ENCODE measurements at regions not wholly inside any gene's neighbourhood (a gene's known extent, or its start where the extent isn't known, plus 50 kb on each side); places are given as distances from the start of the nearest gene placed in this dataset.
"Not testable (repeated sequence)": the region's sequence is repeated elsewhere in the genome, so short reads cannot be mapped to it uniquely, and the experiment has no call there.

DNA sequence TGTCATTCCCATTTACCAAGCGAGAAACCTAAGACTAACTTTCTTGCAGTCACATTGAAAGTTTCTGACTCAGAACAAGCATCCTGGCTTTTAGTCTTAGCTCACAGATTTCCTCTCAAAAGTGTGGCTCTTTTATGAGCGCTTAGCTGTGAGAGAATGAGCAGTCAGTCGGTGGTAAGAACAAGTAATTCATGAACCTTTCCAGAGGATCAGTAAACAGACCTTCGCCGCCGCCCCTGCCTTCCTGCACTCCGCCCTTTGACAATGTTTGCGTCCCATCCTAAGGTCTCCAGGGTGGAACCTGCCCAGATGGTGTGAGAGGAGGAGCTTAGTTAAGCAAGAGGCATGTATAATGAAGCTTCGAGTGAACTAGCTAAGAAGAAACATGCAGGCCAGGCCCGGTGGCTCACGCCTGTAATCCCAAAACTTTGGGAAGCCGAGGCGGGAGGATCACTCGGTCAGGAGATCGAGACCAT is 142.4 kb downstream of the GLUL start:
- H3K27me3 ChIP-seq, result no peaks in the 10 kb centered on the region
- intact Hi-C loops (cut with DNase I), result no loop called here
- 71 to 78% (median 75%) methylated on average over 13 to 15 of the region's 15 CpGs for WGBS, 4 donors
- no peak overlapping the region for H3K27ac ChIP-seq
- no peaks in the 10 kb centered on the region for H3K4me1 ChIP-seq (replicated peaks in 1 of 2)
- no peak for DNase-seq
- H3K4me3 ChIP-seq, result no peak overlapping the region
- no peaks in the 10 kb centered on the region for H3K36me3 ChIP-seq (replicated peaks in 1 of 2)
- TF ChIP-seq, protein P1, sequence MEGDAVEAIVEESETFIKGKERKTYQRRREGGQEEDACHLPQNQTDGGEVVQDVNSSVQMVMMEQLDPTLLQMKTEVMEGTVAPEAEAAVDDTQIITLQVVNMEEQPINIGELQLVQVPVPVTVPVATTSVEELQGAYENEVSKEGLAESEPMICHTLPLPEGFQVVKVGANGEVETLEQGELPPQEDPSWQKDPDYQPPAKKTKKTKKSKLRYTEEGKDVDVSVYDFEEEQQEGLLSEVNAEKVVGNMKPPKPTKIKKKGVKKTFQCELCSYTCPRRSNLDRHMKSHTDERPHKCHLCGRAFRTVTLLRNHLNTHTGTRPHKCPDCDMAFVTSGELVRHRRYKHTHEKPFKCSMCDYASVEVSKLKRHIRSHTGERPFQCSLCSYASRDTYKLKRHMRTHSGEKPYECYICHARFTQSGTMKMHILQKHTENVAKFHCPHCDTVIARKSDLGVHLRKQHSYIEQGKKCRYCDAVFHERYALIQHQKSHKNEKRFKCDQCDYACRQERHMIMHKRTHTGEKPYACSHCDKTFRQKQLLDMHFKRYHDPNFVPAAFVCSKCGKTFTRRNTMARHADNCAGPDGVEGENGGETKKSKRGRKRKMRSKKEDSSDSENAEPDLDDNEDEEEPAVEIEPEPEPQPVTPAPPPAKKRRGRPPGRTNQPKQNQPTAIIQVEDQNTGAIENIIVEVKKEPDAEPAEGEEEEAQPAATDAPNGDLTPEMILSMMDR (IDR thresholded peaks at IDR 0.05), result no peak
- no peaks in the 10 kb centered on the region for H3K9me3 ChIP-seq (replicated peaks in 1 of 3)

DNA sequence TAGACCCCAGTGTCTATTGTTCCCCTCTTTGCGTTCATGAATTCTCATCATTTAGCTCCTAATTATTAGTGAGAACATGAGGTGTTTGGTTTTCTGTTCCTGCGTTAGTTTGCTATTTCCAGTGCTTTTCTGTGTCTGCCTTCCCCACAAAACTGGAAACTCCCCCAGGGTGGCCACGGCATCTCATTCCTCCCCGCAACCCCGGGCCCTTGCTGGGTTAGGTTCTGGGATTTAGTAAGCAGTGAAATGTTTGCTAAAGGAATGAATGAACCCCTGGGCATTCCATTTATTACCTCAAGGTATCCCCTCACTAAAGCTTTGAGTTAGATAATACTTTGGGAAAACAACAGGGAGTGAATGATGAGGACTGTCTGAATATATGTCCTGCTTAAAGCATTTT is 142.9 kb downstream of the GLUL start:
- DNase-seq, result no peak
- intact Hi-C loops (cut with DNase I), result no loop called here
- Histone ChIP-seq H3K36me3 (replicated peaks in 1 of 2) (no peaks in the 10 kb centered on the region), H3K27me3 (no peaks in the 10 kb centered on the region), H3K4me1 (replicated peaks in 1 of 2) (no peaks in the 10 kb centered on the region), H3K9me3 (replicated peaks in 1 of 3) (no peaks in the 10 kb centered on the region), H3K4me3 (no peak overlapping the region), H3K27ac (no peak overlapping the region)
- TF ChIP-seq POLR2A (IDR thresholded peaks at IDR 0.05), result no peak
- TF ChIP-seq, protein P1 (IDR thresholded peaks at IDR 0.05), result no peak
- 79 to 87% (median 85%) methylated on average over 5 of the region's 5 CpGs for WGBS, 4 donors

DNA sequence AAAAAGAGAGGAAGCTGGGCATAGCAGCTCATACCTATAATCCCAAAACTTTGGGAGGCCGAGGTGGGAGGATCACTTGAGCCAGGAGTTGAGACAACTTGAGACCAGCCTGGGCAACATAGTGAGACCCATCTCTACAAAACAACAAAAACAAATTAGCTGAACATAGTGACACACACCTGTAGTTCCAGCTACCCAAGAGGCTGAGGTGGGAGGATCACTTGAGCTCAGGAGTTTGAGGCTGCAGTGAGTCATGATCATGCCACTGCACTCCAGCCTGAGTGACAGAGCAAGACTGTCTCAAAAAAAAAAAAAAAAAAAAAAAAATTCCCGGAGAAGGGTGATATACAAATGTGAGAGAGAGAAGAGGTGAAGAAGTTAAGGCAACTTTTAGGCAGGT is 143.8 kb downstream of the GLUL start:
- H3K4me3 ChIP-seq; H3K27me3 ChIP-seq; DNase-seq; H3K27ac ChIP-seq; H3K36me3 ChIP-seq (replicated peaks in 1 of 2); H3K9me3 ChIP-seq (replicated peaks in 1 of 3); intact Hi-C loops (cut with DNase I); H3K4me1 ChIP-seq (replicated peaks in 1 of 2): not testable (repeated sequence)
- 82 to 97% (median 90%) methylated on average over 2 of the region's 2 CpGs for WGBS, 4 donors

DNA sequence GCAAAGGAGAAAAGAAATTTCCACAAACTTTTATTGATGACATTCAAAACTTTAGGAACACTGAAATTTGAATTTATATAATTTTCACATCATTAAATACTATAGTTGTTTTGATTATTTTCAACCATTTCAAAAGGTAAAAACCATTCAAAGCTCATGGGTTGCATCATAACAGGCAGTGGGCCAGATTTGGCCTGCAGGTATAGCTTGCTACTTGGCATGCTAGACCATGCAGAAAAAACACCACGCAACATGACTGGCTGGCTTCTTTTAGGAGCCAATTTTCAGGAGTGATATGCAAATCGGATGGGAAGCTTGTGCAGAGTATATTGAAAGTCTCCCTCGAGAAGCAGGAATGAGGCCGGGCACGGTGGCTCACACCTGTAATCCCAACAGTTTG is 144.8 kb downstream of the GLUL start:
- intact Hi-C loops (cut with DNase I), result no loop called here
- no peaks in the 10 kb centered on the region for H3K9me3 ChIP-seq (replicated peaks in 1 of 3)
- no peak overlapping the region for H3K4me3 ChIP-seq
- no peaks in the 10 kb centered on the region for H3K36me3 ChIP-seq (replicated peaks in 1 of 2)
- no peaks in the 10 kb centered on the region for H3K27me3 ChIP-seq
- TF ChIP-seq, protein P1 (IDR thresholded peaks at IDR 0.05), result no peak
- TF ChIP-seq POLR2A (IDR thresholded peaks at IDR 0.05), result no peak
- 73 to 91% (median 83%) methylated on average over 5 of the region's 5 CpGs for WGBS, 4 donors
- no peak for DNase-seq
- no peak overlapping the region for H3K27ac ChIP-seq
- H3K4me1 ChIP-seq (replicated peaks in 1 of 2), result no peaks in the 10 kb centered on the region

DNA sequence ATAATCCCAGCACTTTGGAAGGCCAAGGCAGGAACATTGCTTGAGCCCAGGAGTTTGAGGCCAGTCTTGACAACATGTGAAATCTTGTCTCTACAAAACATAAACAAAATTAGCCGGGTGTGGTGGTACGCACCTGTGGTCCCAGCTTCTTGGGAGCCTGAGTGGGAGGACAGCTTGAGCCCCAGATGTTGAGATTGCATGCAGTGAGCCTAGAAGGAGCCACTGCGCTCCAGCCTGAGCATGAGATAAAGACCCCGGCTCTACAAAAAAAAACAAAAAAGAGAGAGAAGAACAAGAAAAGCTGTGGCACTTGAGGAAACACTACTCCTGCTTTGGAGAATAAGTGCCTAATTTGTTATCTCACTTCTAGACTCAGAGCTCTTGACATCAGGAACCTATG is 146.6 kb downstream of the GLUL start:
- Histone ChIP-seq H3K36me3 (replicated peaks in 1 of 2) (no peaks in the 10 kb centered on the region), H3K9me3 (replicated peaks in 1 of 3) (no peaks in the 10 kb centered on the region), H3K27ac (no peak overlapping the region), H3K4me1 (replicated peaks in 1 of 2) (no peaks in the 10 kb centered on the region), H3K27me3 (no peaks in the 10 kb centered on the region), H3K4me3 (no peak overlapping the region)
- no peak for TF ChIP-seq POLR2A (IDR thresholded peaks at IDR 0.05)
- TF ChIP-seq, protein P1 (IDR thresholded peaks at IDR 0.05), result no peak
- intact Hi-C loops (cut with DNase I), result no loop called here
- WGBS, 4 donors, result 91 to 92% (median 91%) methylated on average over 4 of the region's 4 CpGs
- DNase-seq, result no peak
